DND-41 (cell line): ENCODE measurements at regions not wholly inside any gene's neighbourhood (a gene's known extent, or its start where the extent isn't known, plus 50 kb on each side); places are given as distances from the start of the nearest gene placed in this dataset.
A peak's percentile ranks its signal among the peaks of the same experiment; 100 is the strongest.

ENCODE experiments used
- ATAC-seq: fragments of 200-7000 bp; cut with Tn5 transposase; 3 replicates; pipeline ENCODE4 v1.9.1; 2021; ENCODE audit warnings: low read depth; ENCODE audit not compliant: insufficient read depth
- DNase-seq: peaks from one replicate; pipeline ENCODE4 v3.0.0-alpha.2; 2020
- H2AFZ ChIP-seq: 2 replicates; pipeline ENCODE4 v1.6.0; 2012; ENCODE audit warnings: low read depth, low read length
- H3K27ac ChIP-seq: 2 replicates; pipeline ENCODE4 v1.5.1; 2012; ENCODE audit warnings: low read length, inconsistent platforms
- H3K27me3 ChIP-seq: fragments of 200-600 bp; sonication (generic); 2 replicates; pipeline ENCODE4 v1.6.0; 2012; ENCODE audit warnings: low read length, mild to moderate bottlenecking, inconsistent platforms; ENCODE audit not compliant: insufficient read depth, poor library complexity
- H3K36me3 ChIP-seq: 2 replicates; pipeline ENCODE4 v1.5.1; 2012; ENCODE audit warnings: low read length, inconsistent platforms; ENCODE audit not compliant: insufficient read depth
- H3K4me1 ChIP-seq: 2 replicates; pipeline ENCODE4 v1.5.1; 2012; ENCODE audit warnings: mild to moderate bottlenecking, low read length; ENCODE audit not compliant: insufficient read depth
- H3K4me2 ChIP-seq: 2 replicates; pipeline ENCODE4 v1.6.0; 2012; ENCODE audit warnings: mild to moderate bottlenecking, moderate library complexity, low read length, inconsistent platforms; ENCODE audit not compliant: insufficient read depth
- H3K4me3 ChIP-seq, 2 experiments: fragments of 200-600 bp in 1 of 2; shearing (Covaris generic) in 1 of 2; 2 replicates each; pipeline ENCODE4 v1.5.1; 2012 to 2016; ENCODE audit warnings: inconsistent platforms in 2 of 2, low read length in 2 of 2, mild to moderate bottlenecking in 2 of 2, low read depth in 1 of 2, moderate library complexity in 1 of 2
- H3K79me2 ChIP-seq: 2 replicates; pipeline ENCODE4 v1.6.0; 2012; ENCODE audit warnings: low read length, inconsistent platforms; ENCODE audit not compliant: insufficient read depth
- H3K9ac ChIP-seq: 2 replicates; pipeline ENCODE4 v1.6.0; 2012; ENCODE audit warnings: low read depth, mild to moderate bottlenecking, inconsistent platforms, low read length, moderate library complexity
- H3K9me3 ChIP-seq: 2 replicates; pipeline ENCODE4 v1.5.1; 2012; ENCODE audit warnings: low read length, moderate library complexity, mild to moderate bottlenecking, inconsistent platforms; ENCODE audit not compliant: insufficient read depth, severe bottlenecking
- H4K20me1 ChIP-seq: 2 replicates; pipeline ENCODE4 v1.6.0; 2012; ENCODE audit warnings: low read length; ENCODE audit not compliant: insufficient read depth
- EZH2 ChIP-seq: IDR thresholded peaks from 3 replicates; pipeline ENCODE4 v1.6.1; 2012; ENCODE audit warnings: borderline replicate concordance, low read depth, mild to moderate bottlenecking, moderate library complexity, low read length, inconsistent platforms; ENCODE audit not compliant: severe bottlenecking
- TF ChIP-seq, protein P1 (sequence below): IDR thresholded peaks from 2 replicates; pipeline ENCODE4 v1.5.1; 2012; ENCODE audit warnings: borderline replicate concordance, low read length, moderate library complexity, mild to moderate bottlenecking; ENCODE audit not compliant: poor library complexity, severe bottlenecking; ENCODE audit errors: extremely low read depth

DNA sequence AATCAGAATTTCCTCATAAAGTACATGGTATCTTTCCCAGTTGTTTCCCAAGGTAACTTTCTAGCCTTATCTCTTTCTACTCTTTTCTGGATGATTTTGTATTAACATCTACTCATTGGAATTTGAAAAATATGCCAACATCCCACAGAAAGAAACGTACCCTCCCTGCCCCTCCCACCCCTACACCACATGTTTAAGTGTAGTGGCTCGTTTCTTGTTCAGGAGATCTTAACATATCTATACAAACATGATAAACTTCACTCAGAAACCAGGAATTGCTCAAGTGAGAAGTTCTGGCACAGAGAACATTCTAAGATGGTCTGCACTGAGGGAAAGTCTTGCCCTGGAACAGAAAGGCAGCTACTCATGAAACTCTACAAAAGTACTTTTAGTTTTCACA is 404.7 kb downstream of the SOX2 start:
- H3K27ac ChIP-seq, result no peak overlapping the region
- no peak overlapping the region for H3K4me2 ChIP-seq
- no peak overlapping the region for H3K4me3 ChIP-seq
- H3K4me1 ChIP-seq, result no peaks in the 10 kb centered on the region
- no peak for ATAC-seq
- no peaks in the 10 kb centered on the region for H3K9me3 ChIP-seq
- no peak overlapping the region for H3K9ac ChIP-seq
- no peaks in the 10 kb centered on the region for H3K36me3 ChIP-seq
- no peak overlapping the region for H2AFZ ChIP-seq
- DNase-seq, result no peak
- no peaks in the 10 kb centered on the region for H3K27me3 ChIP-seq
- H3K79me2 ChIP-seq, result no peaks in the 10 kb centered on the region
- no peak for TF ChIP-seq EZH2
- TF ChIP-seq, protein P1, sequence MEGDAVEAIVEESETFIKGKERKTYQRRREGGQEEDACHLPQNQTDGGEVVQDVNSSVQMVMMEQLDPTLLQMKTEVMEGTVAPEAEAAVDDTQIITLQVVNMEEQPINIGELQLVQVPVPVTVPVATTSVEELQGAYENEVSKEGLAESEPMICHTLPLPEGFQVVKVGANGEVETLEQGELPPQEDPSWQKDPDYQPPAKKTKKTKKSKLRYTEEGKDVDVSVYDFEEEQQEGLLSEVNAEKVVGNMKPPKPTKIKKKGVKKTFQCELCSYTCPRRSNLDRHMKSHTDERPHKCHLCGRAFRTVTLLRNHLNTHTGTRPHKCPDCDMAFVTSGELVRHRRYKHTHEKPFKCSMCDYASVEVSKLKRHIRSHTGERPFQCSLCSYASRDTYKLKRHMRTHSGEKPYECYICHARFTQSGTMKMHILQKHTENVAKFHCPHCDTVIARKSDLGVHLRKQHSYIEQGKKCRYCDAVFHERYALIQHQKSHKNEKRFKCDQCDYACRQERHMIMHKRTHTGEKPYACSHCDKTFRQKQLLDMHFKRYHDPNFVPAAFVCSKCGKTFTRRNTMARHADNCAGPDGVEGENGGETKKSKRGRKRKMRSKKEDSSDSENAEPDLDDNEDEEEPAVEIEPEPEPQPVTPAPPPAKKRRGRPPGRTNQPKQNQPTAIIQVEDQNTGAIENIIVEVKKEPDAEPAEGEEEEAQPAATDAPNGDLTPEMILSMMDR, result no peak
- H4K20me1 ChIP-seq, result no peaks in the 10 kb centered on the region

GRCh38 chr3:182117131-182117530 is 405.4 kb downstream of the SOX2 start:
- no peaks in the 10 kb centered on the region for H3K36me3 ChIP-seq
- no peak for TF ChIP-seq EZH2
- TF ChIP-seq, protein P1, result no peak
- ATAC-seq, result no peak
- no peak overlapping the region for H2AFZ ChIP-seq
- no peak overlapping the region for H3K4me2 ChIP-seq
- no peak overlapping the region for H3K4me3 ChIP-seq
- H3K27me3 ChIP-seq, result no peaks in the 10 kb centered on the region
- no peaks in the 10 kb centered on the region for H4K20me1 ChIP-seq
- H3K9me3 ChIP-seq, result no peaks in the 10 kb centered on the region
- no peak overlapping the region for H3K27ac ChIP-seq
- DNase-seq, result no peak
- H3K79me2 ChIP-seq, result no peaks in the 10 kb centered on the region
- no peaks in the 10 kb centered on the region for H3K4me1 ChIP-seq
- H3K9ac ChIP-seq, result no peak overlapping the region

GRCh38 chr3:182117583-182117982 is 405.9 kb downstream of the SOX2 start:
- no peak overlapping the region for H3K4me2 ChIP-seq
- no peaks in the 10 kb centered on the region for H3K27me3 ChIP-seq
- no peak overlapping the region for H3K9ac ChIP-seq
- no peaks in the 10 kb centered on the region for H3K9me3 ChIP-seq
- H3K4me3 ChIP-seq, result no peak overlapping the region
- H3K36me3 ChIP-seq, result no peaks in the 10 kb centered on the region
- no peaks in the 10 kb centered on the region for H3K79me2 ChIP-seq
- H3K4me1 ChIP-seq, result no peaks in the 10 kb centered on the region
- no peak for TF ChIP-seq EZH2
- TF ChIP-seq, protein P1, result no peak
- H3K27ac ChIP-seq, result no peak overlapping the region
- DNase-seq (no peak), ATAC-seq (0 out of 3 replicates have a peak, but pooled peaks have one; percentile 9)
- H4K20me1 ChIP-seq, result no peaks in the 10 kb centered on the region
- H2AFZ ChIP-seq, result no peak overlapping the region

DNA sequence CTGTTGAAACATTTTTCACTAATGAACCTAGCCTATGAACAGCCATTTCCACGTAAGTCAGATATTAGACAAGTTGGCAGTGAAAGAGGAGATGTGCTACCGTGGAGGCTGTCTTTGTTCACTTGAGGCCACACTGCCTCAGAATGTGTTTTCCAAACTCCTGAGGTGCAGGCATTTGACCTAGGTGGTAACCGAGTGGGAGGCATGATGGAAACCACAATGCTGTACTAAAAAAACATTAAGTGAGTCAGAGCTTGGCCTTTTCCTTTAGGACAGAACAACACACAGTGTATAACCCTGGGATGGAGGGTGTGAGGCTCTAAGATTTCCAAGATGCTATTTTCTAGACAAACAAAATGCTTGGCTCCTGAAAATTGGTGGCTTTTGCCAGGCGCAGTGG is 406.3 kb downstream of the SOX2 start:
- no peaks in the 10 kb centered on the region for H3K4me1 ChIP-seq
- H3K27ac ChIP-seq, result no peak overlapping the region
- no peaks in the 10 kb centered on the region for H3K36me3 ChIP-seq
- no peak overlapping the region for H2AFZ ChIP-seq
- no peak overlapping the region for H3K9ac ChIP-seq
- no peaks in the 10 kb centered on the region for H3K79me2 ChIP-seq
- DNase-seq (no peak), ATAC-seq (no peak)
- TF ChIP-seq, protein P1, result no peak
- no peak for TF ChIP-seq EZH2
- H3K27me3 ChIP-seq, result no peaks in the 10 kb centered on the region
- no peaks in the 10 kb centered on the region for H4K20me1 ChIP-seq
- H3K9me3 ChIP-seq, result no peaks in the 10 kb centered on the region
- H3K4me2 ChIP-seq, result no peak overlapping the region
- no peak overlapping the region for H3K4me3 ChIP-seq
